ENCODE measurements at regions not wholly inside any gene's neighbourhood (a gene's known extent, or its start where the extent isn't known, plus 50 kb on each side); places are given as distances from the start of the nearest gene placed in this dataset.

- H3K9me3 Mint-ChIP-seq: peaks cover 3% of the 10 kb centered on the region
- DNase-seq (no peak), ATAC-seq (ENCODE audit: poor library complexity) (no peak)
- no peaks in the 10 kb centered on the region for H3K36me3 ChIP-seq (ENCODE audit: insufficient read depth, low read length)
- H3K36me3 Mint-ChIP-seq (ENCODE audit: low read depth): no peaks in the 10 kb centered on the region
- H3K27ac Mint-ChIP-seq: no peak overlapping the region
- TF ChIP-seq CTCF (IDR thresholded peaks at IDR 0.05): no peak
- ChIA-PET POLR2A (no interaction called here), CTCF (no interaction called here)
- no peaks in the 10 kb centered on the region for H3K4me1 Mint-ChIP-seq (ENCODE audit: low read depth)
- intact Hi-C loops (cut with DNase I, micrococcal nuclease): no loop called here
- peaks cover 14% of the 10 kb centered on the region for H3K27me3 Mint-ChIP-seq
- no peak overlapping the region for H3K4me3 ChIP-seq (ENCODE audit: low read length)
- H3K9me3 ChIP-seq (ENCODE audit: control insufficient read depth in 1 of 2, insufficient read depth in 1 of 2, low read length in 2 of 2): no peaks in the 10 kb centered on the region
- no peak overlapping the region for H3K27ac ChIP-seq (ENCODE audit: low read depth in 1 of 2, low read length in 2 of 2)
- no peaks in the 10 kb centered on the region for H3K4me1 ChIP-seq (ENCODE audit: insufficient read depth, low read length)
- H3K4me3 Mint-ChIP-seq: no peak overlapping the region
- H3K27me3 ChIP-seq (ENCODE audit: control insufficient read depth in 1 of 2, insufficient read depth in 2 of 2, low read length in 2 of 2): peaks cover 0 to 6% of the 10 kb centered on the region in 2 experiments
Observed at GRCh38 chr15:39230205-39230907, 350.5 kb upstream of the THBS1 start.

- no peak overlapping the region for H3K4me3 Mint-ChIP-seq
- ATAC-seq (ENCODE audit: poor library complexity) (no peak), DNase-seq (no peak)
- Histone ChIP-seq H3K27me3 (ENCODE audit: control insufficient read depth in 1 of 2, insufficient read depth in 2 of 2, low read length in 2 of 2) (peaks cover 0 to 6% of the 10 kb centered on the region in 2 experiments), H3K27ac (ENCODE audit: low read depth in 1 of 2, low read length in 2 of 2) (no peak overlapping the region), H3K4me3 (ENCODE audit: low read length) (no peak overlapping the region), H3K36me3 (ENCODE audit: insufficient read depth, low read length) (no peaks in the 10 kb centered on the region), H3K4me1 (ENCODE audit: insufficient read depth, low read length) (no peaks in the 10 kb centered on the region), H3K9me3 (ENCODE audit: control insufficient read depth in 1 of 2, insufficient read depth in 1 of 2, low read length in 2 of 2) (no peaks in the 10 kb centered on the region)
- peaks cover 14% of the 10 kb centered on the region for H3K27me3 Mint-ChIP-seq
- intact Hi-C loops (cut with DNase I, micrococcal nuclease): no loop called here
- H3K27ac Mint-ChIP-seq: no peak overlapping the region
- H3K9me3 Mint-ChIP-seq: peaks cover 3% of the 10 kb centered on the region
- POLR2A ChIA-PET: no interaction called here
- no peaks in the 10 kb centered on the region for H3K36me3 Mint-ChIP-seq (ENCODE audit: low read depth)
- H3K4me1 Mint-ChIP-seq (ENCODE audit: low read depth): no peaks in the 10 kb centered on the region
- CTCF ChIA-PET: no interaction called here
- no peak for TF ChIP-seq CTCF (IDR thresholded peaks at IDR 0.05)
Observed at GRCh38 chr15:39230908-39231285, 350.0 kb upstream of the THBS1 start.

GRCh38 chr15:39232512-39232911 lies 348.4 kb upstream of the THBS1 start:
- no peaks in the 10 kb centered on the region for H3K36me3 Mint-ChIP-seq (ENCODE audit: low read depth)
- Histone ChIP-seq H3K27me3 (ENCODE audit: control insufficient read depth in 1 of 2, insufficient read depth in 2 of 2, low read length in 2 of 2) (no peaks in the 10 kb centered on the region), H3K4me3 (ENCODE audit: low read length) (no peak overlapping the region), H3K36me3 (ENCODE audit: insufficient read depth, low read length) (no peaks in the 10 kb centered on the region), H3K9me3 (ENCODE audit: control insufficient read depth in 1 of 2, insufficient read depth in 1 of 2, low read length in 2 of 2) (no peaks in the 10 kb centered on the region), H3K27ac (ENCODE audit: low read depth in 1 of 2, low read length in 2 of 2) (no peak overlapping the region), H3K4me1 (ENCODE audit: insufficient read depth, low read length) (no peaks in the 10 kb centered on the region)
- no peak overlapping the region for H3K4me3 Mint-ChIP-seq
- intact Hi-C loops (cut with DNase I, micrococcal nuclease): no loop called here
- H3K27ac Mint-ChIP-seq: no peak overlapping the region
- H3K4me1 Mint-ChIP-seq (ENCODE audit: low read depth): no peaks in the 10 kb centered on the region
- CTCF ChIA-PET: no interaction called here
- POLR2A ChIA-PET: no interaction called here
- DNase-seq: no peak
- no peak for ATAC-seq (ENCODE audit: poor library complexity)
- no peak for TF ChIP-seq CTCF (IDR thresholded peaks at IDR 0.05)
- H3K9me3 Mint-ChIP-seq: peaks cover 3% of the 10 kb centered on the region
- H3K27me3 Mint-ChIP-seq: peaks cover 19% of the 10 kb centered on the region

All from CD4-positive, alpha-beta T cell (primary cell).